ENCODE measurements at regions not wholly inside any gene's neighbourhood (a gene's known extent, or its start where the extent isn't known, plus 50 kb on each side); places are given as distances from the start of the nearest gene placed in this dataset.

DNA sequence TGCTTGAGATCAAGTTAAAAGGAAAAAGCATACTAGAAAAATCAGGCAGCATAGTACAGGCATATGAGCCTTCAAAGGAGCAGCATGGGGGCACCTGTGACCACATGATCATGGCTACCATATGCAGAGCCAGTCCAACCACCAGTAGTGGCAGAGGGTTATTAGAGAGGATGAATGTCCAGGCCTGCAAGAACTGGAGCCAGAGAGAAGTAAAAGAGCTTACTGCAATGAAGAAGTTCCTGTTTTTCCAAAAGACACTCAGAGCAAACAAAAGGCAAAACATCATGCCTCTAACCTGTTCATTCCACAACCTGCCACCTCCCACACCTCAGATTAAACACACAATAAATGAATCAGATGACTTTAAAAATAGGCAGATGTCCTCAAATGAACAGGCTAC is 99.6 kb upstream of the NAMPT start:
- TF ChIP-seq, protein P1, sequence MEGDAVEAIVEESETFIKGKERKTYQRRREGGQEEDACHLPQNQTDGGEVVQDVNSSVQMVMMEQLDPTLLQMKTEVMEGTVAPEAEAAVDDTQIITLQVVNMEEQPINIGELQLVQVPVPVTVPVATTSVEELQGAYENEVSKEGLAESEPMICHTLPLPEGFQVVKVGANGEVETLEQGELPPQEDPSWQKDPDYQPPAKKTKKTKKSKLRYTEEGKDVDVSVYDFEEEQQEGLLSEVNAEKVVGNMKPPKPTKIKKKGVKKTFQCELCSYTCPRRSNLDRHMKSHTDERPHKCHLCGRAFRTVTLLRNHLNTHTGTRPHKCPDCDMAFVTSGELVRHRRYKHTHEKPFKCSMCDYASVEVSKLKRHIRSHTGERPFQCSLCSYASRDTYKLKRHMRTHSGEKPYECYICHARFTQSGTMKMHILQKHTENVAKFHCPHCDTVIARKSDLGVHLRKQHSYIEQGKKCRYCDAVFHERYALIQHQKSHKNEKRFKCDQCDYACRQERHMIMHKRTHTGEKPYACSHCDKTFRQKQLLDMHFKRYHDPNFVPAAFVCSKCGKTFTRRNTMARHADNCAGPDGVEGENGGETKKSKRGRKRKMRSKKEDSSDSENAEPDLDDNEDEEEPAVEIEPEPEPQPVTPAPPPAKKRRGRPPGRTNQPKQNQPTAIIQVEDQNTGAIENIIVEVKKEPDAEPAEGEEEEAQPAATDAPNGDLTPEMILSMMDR (conservative IDR thresholded peaks at IDR 0.05): no peak
- peak overlapping the region; percentile 1; the same call in 1 of the 2 replicates for H3K27ac ChIP-seq

DNA sequence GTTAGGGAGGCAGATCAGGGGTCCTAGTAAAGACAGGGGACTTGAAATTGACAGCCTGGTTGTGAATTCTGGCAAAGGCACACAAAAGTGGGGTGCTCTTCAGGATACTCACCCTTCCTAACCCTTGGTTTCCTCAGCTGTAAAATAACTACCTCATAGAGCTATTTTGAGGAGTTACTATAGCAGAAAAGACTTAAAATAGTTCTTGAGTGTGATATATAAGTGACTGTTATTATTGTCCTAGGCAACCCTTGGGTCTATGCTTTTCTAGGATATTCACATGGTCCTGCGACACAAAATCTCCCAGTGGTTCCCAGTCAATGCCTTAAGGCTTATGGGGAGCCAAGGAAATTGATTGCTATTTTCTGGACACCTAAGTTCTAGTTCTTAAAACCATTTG is 98.1 kb upstream of the NAMPT start:
- no peak overlapping the region for H3K27ac ChIP-seq
- TF ChIP-seq, protein P1 (conservative IDR thresholded peaks at IDR 0.05): no peak

DNA sequence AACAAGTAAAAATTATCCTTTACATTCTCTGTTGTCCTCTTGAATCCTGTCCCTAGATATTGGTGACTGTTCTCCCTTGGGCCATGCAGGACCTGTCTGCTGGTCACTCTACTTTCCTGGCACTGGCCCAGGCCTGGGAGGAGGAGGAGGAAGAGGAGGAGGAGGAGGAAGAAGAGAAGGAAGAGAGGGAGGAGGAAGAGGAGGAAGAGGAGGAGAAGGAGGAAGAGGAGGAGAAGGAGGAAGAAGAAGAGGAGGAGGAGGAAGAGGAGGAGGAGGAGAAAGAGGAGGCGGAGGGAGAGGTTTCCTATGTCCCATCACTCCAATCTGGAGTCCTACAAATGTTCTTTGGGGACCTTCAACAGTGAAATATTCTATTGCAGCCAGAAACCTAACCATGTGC is 97.3 kb upstream of the NAMPT start:
- H3K27ac ChIP-seq: no peak overlapping the region
- TF ChIP-seq, protein P1 (conservative IDR thresholded peaks at IDR 0.05): no peak

DNA sequence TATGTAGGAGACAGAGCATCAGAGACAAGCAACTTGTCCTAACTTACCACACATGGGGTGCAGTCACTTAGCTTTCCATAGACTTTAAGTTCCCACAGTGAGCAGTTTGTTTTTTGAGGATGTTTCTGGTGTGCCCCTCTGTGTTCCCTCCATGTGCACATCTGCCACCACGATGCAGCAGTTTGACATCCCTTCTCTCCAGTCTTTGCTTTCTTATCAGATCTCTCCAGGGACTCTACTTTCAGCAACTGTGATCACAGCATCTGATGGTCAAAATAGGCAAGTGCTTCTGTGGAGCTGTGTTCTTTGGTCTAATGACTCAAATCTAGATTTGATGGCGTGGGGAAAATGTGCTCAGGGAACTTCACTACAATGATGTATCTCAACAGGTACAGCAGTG is 96.5 kb upstream of the NAMPT start:
- no peak overlapping the region for H3K27ac ChIP-seq
- TF ChIP-seq, protein P1 (conservative IDR thresholded peaks at IDR 0.05): no peak

DNA sequence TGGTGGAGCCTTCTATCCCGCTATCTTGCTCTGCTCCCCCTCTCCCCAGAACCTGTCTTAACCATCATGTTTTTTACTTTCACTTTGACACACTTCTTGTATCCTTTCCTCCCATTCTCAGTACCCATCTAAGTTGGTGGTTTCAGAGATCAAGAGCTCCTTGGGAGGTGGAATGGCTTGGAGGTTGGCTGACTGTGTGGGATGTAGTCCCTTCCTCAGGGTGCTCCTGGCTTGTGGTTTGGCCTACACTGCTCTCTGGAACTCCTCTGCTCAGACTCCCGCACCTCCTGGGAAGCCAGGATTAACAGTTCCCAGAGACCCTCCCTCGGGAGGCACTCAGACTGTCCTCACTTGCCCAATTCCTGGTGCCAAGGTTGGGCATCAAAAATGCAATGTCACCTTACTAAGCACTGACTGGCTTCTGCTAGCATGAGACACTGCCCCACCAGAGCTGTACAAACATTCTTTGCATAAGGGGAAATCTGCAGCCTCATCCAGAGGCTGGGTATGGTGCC is 93.1 kb upstream of the NAMPT start:
- TF ChIP-seq, protein P1 (conservative IDR thresholded peaks at IDR 0.05): no peak
- H3K27ac ChIP-seq: no peak overlapping the region

DNA sequence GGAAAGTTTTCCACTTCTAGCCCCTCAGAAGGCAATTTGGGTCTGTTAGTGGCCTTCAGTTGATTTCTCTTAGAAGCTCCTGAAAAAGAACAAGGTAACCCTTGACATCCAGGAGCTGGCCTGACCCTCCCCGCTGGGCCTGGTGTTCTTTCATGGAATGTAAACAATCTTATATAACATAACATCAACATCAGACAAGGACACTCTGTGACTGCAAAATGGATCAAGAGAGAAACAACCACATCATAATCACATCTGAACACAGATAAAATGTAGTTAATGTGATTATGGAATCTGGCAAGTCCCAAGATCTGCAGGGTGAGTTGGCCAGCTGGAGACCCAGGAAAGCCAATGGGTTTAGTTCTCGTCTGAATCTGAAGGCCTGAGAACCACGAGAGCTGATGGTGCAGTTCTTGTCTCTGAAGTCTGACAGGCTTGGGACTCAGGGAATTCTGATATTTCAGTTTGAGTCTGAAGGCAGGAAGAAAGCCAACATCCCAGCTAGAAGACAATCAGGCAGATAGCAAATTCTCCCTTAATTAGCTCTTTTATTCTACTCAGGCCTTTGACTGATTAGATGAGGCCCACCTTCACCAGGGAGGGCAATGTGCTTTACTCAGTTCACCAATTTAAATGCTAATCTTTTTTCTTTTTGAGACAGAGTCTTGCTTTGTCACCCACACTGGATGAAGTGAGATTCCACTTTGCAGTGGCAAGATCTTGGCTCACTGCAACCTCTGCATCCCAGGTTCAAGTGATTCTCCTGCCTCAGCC is 91.4 kb upstream of the NAMPT start:
- TF ChIP-seq, protein P1 (conservative IDR thresholded peaks at IDR 0.05): no peak
- H3K27ac ChIP-seq: no peak overlapping the region

DNA sequence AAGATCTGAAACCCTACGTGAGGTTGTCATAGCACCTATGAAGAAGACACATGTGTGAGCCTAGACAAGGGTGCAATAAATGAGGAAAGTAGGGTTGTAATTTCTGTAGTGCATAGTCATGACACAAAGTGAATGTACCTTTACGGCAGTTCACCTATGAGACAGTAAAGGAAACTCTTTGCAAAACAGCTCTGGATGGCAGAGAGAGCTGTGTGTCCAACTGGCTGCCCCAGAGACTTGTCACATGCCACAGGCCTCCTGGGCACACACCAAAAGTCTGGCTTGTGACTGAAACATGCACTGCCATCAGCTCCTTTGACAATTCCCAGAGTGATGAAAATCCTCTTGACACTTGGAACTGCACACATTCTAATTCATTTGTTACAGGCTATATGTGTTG is 90.7 kb upstream of the NAMPT start:
- TF ChIP-seq, protein P1 (conservative IDR thresholded peaks at IDR 0.05): no peak
- no peak overlapping the region for H3K27ac ChIP-seq
